Activated T-helper 2 cell treated with anti-CD3 and anti-CD28 coated beads, Interferon-gamma antibody, Interleukin-2, Interleukin-4, amounts not matched to agents 10 μg/mL and 5 μg/mL and 100 μg/mL, durations not matched to agents 14 hours and 24 hours and 36 hours (primary cell): ENCODE measurements at regions not wholly inside any gene's neighbourhood (a gene's known extent, or its start where the extent isn't known, plus 50 kb on each side); places are given as distances from the start of the nearest gene placed in this dataset.

Source experiments
- DNase-seq: peaks from one replicate; pipeline ENCODE4 v3.0.0; 2021; ENCODE audit warnings: low spot score
- H3K27ac Mint-ChIP-seq: one replicate; pipeline ENCODE4 v1.8.0; 2021; ENCODE audit warnings: mixed read lengths
- H3K27me3 Mint-ChIP-seq: one replicate; pipeline ENCODE4 v1.8.0; 2021; ENCODE audit warnings: low read depth, mixed read lengths
- H3K36me3 Mint-ChIP-seq: one replicate; pipeline ENCODE4 v1.8.0; 2021; ENCODE audit warnings: low read depth, mixed read lengths
- H3K4me1 Mint-ChIP-seq: one replicate; pipeline ENCODE4 v1.8.0; 2021; ENCODE audit warnings: low read depth, mixed read lengths
- H3K4me3 Mint-ChIP-seq: one replicate; pipeline ENCODE4 v1.8.0; 2021; ENCODE audit warnings: low read depth, mild to moderate bottlenecking, moderate library complexity, mixed read lengths
- H3K9me3 Mint-ChIP-seq: one replicate; pipeline ENCODE4 v1.8.0; 2021; ENCODE audit warnings: mixed read lengths
- intact Hi-C: fragments of 100-400 bp; cut with micrococcal nuclease; formaldehyde crosslinking; loops from one replicate; pipeline ENCODE4 v1.15.1; 2023

- no peak overlapping the region for H3K4me3 Mint-ChIP-seq
Measured at GRCh38 chr4:34193451-34194154, 2050.7 kb downstream of the ARAP2 start.

DNA sequence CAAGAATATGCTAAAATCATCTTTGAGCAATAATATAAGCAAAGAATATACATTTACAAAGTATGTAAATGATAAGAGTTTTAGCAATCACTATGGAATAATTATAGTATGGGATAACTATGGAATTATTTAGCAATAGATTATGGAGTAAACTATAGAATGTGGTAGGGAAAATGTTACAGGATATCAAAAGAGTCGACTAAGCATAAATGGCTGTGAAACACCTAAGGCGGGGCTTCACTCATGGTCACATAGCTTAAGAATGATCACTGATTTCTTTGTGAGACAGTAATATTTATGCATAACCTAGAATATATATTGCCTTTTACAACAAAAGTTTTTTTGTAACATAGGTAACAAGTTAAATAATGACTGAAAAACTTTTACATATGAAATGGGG lies 2049.7 kb downstream of the ARAP2 start:
- Mint-ChIP-seq H3K27ac (no peak overlapping the region), H3K4me3 (no peak overlapping the region), H3K27me3 (no peaks in the 10 kb centered on the region), H3K36me3 (no peaks in the 10 kb centered on the region), H3K4me1 (no peaks in the 10 kb centered on the region), H3K9me3 (peaks cover 17% of the 10 kb centered on the region)
- no peak for DNase-seq
- intact Hi-C loops: no loop called here

More at GRCh38 chr4:34193451-34194154, 2050.7 kb downstream of the ARAP2 start:
- Mint-ChIP-seq H3K27me3 (no peaks in the 10 kb centered on the region), H3K36me3 (no peaks in the 10 kb centered on the region), H3K9me3 (peaks cover 17% of the 10 kb centered on the region), H3K4me1 (no peaks in the 10 kb centered on the region), H3K27ac (no peak overlapping the region)
- intact Hi-C loops: no loop called here
- no peak for DNase-seq

DNA sequence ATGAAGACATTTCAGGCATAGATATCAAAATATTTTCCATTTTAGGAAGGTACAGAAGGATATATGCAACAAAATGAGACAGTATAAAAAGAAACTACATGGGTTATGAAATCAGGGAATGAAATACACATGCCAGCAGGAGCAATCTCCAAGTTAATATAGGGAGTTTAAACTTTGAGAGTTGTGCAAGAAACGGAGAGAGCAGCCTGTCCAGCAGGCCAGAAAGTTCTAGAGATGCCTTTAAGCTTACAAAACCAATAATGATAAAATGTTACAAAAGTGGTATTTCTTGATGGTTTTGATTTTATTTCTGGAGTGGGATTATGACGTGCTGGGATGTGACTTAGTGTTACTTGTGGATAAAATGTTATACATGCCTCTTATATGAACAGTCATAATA lies 2047.9 kb downstream of the ARAP2 start:
- H3K4me3 Mint-ChIP-seq: no peak overlapping the region
- no peaks in the 10 kb centered on the region for H3K27me3 Mint-ChIP-seq
- no peaks in the 10 kb centered on the region for H3K36me3 Mint-ChIP-seq
- H3K4me1 Mint-ChIP-seq: no peaks in the 10 kb centered on the region
- peaks cover 25% of the 10 kb centered on the region for H3K9me3 Mint-ChIP-seq
- no peak for DNase-seq
- H3K27ac Mint-ChIP-seq: no peak overlapping the region
- intact Hi-C loops: no loop called here

DNA sequence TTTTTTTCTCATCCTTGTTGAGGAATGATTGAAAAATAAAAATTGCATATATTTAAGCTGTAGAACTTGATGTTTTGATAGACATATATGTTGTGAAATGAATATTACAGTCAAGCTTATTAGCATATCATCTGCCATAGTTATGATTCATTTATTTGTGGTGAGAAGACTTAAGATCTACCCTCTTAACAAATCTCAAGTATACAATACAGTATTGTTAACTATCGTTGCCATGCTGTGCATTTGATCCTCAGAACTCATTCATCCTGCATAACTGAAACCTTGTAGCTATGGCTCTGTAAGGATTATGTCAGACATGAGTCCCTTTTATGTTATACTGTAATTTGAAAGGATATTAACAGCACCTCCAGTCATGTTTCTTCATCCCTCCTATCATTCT lies 2045.3 kb downstream of the ARAP2 start:
- no peaks in the 10 kb centered on the region for H3K36me3 Mint-ChIP-seq
- no peak overlapping the region for H3K4me3 Mint-ChIP-seq
- DNase-seq: no peak
- H3K9me3 Mint-ChIP-seq: peaks cover 32% of the 10 kb centered on the region
- no peaks in the 10 kb centered on the region for H3K27me3 Mint-ChIP-seq
- no peaks in the 10 kb centered on the region for H3K4me1 Mint-ChIP-seq
- intact Hi-C loops: no loop called here
- no peak overlapping the region for H3K27ac Mint-ChIP-seq

- H3K36me3 Mint-ChIP-seq: no peaks in the 10 kb centered on the region
- H3K27me3 Mint-ChIP-seq: no peaks in the 10 kb centered on the region
- DNase-seq: no peak
- intact Hi-C loops: no loop called here
- H3K9me3 Mint-ChIP-seq: peaks cover 38% of the 10 kb centered on the region
- no peaks in the 10 kb centered on the region for H3K4me1 Mint-ChIP-seq
- H3K4me3 Mint-ChIP-seq: no peak overlapping the region
- H3K27ac Mint-ChIP-seq: no peak overlapping the region
Measured at GRCh38 chr4:34200535-34200934, 2043.8 kb downstream of the ARAP2 start.

GRCh38 chr4:34202154-34202553 lies 2042.2 kb downstream of the ARAP2 start:
- Mint-ChIP-seq H3K9me3 (peaks cover 36% of the 10 kb centered on the region), H3K27me3 (no peaks in the 10 kb centered on the region), H3K27ac (no peak overlapping the region), H3K4me1 (no peaks in the 10 kb centered on the region), H3K4me3 (no peak overlapping the region), H3K36me3 (no peaks in the 10 kb centered on the region)
- intact Hi-C loops: no loop called here
- no peak for DNase-seq

DNA sequence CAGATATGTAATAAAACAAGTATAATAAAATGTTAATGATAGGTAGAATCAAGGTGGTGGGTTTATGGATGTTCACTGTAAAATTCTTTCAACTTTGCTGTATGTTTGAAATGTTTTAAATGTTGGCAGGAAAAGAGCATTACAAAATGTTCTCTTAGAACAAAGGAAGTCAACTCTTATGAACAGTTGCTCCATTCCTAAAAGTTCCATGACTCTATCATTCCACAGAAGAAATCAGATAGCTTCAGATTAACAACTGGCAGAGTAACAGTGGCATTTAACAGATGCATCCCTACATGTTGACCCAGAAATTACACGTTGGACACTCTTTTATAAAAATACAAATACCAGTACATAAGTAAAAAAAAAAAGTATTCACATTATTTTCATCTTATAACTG lies 2023.7 kb downstream of the ARAP2 start:
- intact Hi-C loops: no loop called here
- no peak overlapping the region for H3K4me3 Mint-ChIP-seq
- H3K36me3 Mint-ChIP-seq: no peaks in the 10 kb centered on the region

GRCh38 chr4:34221986-34222385 lies 2022.3 kb downstream of the ARAP2 start:
- Mint-ChIP-seq H3K9me3 (peaks cover 35% of the 10 kb centered on the region), H3K36me3 (no peaks in the 10 kb centered on the region), H3K27me3 (no peaks in the 10 kb centered on the region), H3K4me1 (no peaks in the 10 kb centered on the region), H3K27ac (no peak overlapping the region), H3K4me3 (no peak overlapping the region)
- intact Hi-C loops: no loop called here
- DNase-seq: no peak

More for the DNA sequence above, 2023.7 kb downstream of the ARAP2 start:
- H3K9me3 Mint-ChIP-seq: peaks cover 41% of the 10 kb centered on the region
- no peak overlapping the region for H3K27ac Mint-ChIP-seq
- DNase-seq: no peak
- no peaks in the 10 kb centered on the region for H3K4me1 Mint-ChIP-seq
- no peaks in the 10 kb centered on the region for H3K27me3 Mint-ChIP-seq

DNA sequence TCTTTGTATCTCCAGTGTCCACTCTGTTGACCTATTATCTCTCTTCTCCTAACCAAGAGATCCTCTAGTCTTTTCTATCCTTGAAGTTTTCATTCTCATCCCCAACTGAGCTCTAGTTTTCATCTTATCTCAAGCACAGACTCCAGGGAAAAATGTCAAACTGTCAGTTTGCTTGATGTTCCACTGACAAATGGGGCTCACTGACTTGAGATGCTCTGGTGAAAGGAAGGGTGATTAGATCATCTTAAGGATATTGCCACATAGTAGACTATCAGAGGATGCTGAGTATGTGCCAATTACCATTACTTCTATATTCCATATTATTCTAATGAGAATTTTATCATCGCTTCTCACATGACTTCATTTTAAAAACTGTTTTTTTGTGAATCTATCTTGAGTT lies 2008.2 kb downstream of the ARAP2 start:
- no peaks in the 10 kb centered on the region for H3K4me1 Mint-ChIP-seq
- H3K4me3 Mint-ChIP-seq: no peak overlapping the region
- intact Hi-C loops: no loop called here
- H3K27me3 Mint-ChIP-seq: no peaks in the 10 kb centered on the region
- H3K9me3 Mint-ChIP-seq: peaks cover 39% of the 10 kb centered on the region
- no peaks in the 10 kb centered on the region for H3K36me3 Mint-ChIP-seq
- no peak for DNase-seq
- H3K27ac Mint-ChIP-seq: no peak overlapping the region

DNA sequence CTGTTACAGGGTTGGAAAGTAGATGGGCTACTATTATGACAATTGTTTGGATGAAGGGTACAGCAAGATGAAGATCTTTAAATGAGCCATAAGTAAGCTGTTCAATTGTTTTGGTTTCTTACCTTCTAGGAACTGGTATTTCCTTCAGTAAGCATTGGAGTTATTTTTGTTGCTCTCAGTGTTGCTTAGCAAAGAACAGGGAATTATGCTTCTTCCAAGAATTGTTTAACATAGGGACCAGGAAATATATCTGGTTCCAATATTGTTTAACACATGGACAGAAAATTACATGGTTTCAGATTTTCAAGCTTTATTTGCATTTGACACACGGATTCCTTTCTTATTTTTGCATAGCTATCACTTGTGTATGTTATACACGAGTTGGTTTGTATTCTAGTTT lies 1999.0 kb downstream of the ARAP2 start:
- peaks cover 26% of the 10 kb centered on the region for H3K9me3 Mint-ChIP-seq
- no peaks in the 10 kb centered on the region for H3K27me3 Mint-ChIP-seq
- no peak for DNase-seq
- no peaks in the 10 kb centered on the region for H3K4me1 Mint-ChIP-seq
- no peak overlapping the region for H3K4me3 Mint-ChIP-seq
- H3K27ac Mint-ChIP-seq: no peak overlapping the region
- intact Hi-C loops: no loop called here
- no peaks in the 10 kb centered on the region for H3K36me3 Mint-ChIP-seq

DNA sequence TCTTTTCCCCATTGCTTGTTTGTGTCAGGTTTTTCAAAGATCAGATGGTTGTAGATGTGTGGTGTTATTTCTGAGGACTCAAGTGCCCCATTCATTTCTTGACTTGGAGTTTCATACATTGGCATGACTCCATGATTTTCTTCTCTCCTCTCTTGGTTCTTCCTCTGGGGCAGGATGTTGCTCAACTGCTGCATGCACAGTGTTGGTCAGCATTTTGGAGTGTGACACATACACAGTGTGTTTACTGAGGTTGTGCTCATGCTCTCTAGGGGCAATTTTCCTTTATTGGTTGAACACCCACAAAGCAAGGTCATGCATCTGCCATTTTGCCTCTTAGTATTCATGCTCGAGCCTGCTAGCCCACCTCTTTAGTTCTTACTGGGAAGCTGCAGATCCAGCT lies 1993.8 kb downstream of the ARAP2 start:
- Mint-ChIP-seq H3K9me3 (peaks cover 22% of the 10 kb centered on the region), H3K36me3 (no peaks in the 10 kb centered on the region), H3K4me1 (no peaks in the 10 kb centered on the region), H3K27me3 (no peaks in the 10 kb centered on the region), H3K27ac (no peak overlapping the region), H3K4me3 (no peak overlapping the region)
- intact Hi-C loops: no loop called here
- DNase-seq: no peak

DNA sequence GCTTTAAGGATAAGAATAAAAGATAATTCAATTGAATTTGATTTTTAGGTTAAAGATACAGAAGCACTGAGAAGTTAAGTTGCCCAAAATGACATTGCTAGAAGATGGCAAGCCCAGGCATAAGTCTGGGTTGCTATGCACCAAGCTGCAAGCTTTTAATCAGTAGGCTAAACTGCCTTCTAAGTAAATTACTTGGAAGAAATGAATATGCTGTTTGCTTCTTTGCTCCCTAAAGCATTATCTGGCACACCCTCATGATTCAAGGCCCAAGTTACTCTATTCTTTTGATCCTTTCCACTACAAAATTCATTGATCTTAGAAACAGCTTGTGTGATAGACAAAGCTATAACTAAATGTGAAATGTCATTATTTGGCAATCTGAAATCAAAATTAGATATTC lies 1991.1 kb downstream of the ARAP2 start:
- Mint-ChIP-seq H3K27me3 (no peaks in the 10 kb centered on the region), H3K27ac (no peak overlapping the region), H3K4me1 (no peaks in the 10 kb centered on the region)

GRCh38 chr4:34258176-34258575 lies 1986.1 kb downstream of the ARAP2 start:
- DNase-seq: no peak
- Mint-ChIP-seq H3K4me3 (no peak overlapping the region), H3K27me3 (no peaks in the 10 kb centered on the region), H3K27ac (no peak overlapping the region), H3K36me3 (no peaks in the 10 kb centered on the region), H3K9me3 (peaks cover 32% of the 10 kb centered on the region), H3K4me1 (no peaks in the 10 kb centered on the region)
- intact Hi-C loops: no loop called here

More for the DNA sequence above, 1991.1 kb downstream of the ARAP2 start:
- Mint-ChIP-seq H3K4me3 (no peak overlapping the region), H3K9me3 (peaks cover 26% of the 10 kb centered on the region), H3K36me3 (no peaks in the 10 kb centered on the region)
- intact Hi-C loops: no loop called here
- DNase-seq: no peak
